MCF 10A (cell line): ENCODE measurements at regions not wholly inside any gene's neighbourhood (a gene's known extent, or its start where the extent isn't known, plus 50 kb on each side); places are given as distances from the start of the nearest gene placed in this dataset.

ENCODE experiments used
- BruUV-seq: library from RNA; stranded (reverse); fragments of 400-500 nt; replicated peaks from 2 replicates; lab custom pipeline; 2021; lab: Mats Ljungman, UMichigan
- CTCF ChIA-PET: fragments of 300-600 bp; sonication (Branson Sonifier 250); formaldehyde crosslinking; extraction: SDS; loops from one replicate; lab custom pipeline; 2021; ENCODE audit warnings: antibody characterized with exemption, inconsistent platforms; lab: Yijun Ruan, JAX
- POLR2A ChIA-PET: fragments of 300-600, 350-650 bp; sonication (Branson Sonifier 250); formaldehyde crosslinking; extraction: SDS; loops from one replicate; lab custom pipeline; 2020; ENCODE audit warnings: antibody characterized with exemption, inconsistent platforms; lab: Yijun Ruan, JAX
- DNase-seq: peaks from one replicate; pipeline ENCODE4 v3.0.0-alpha.2; 2018; ENCODE audit not compliant: unreplicated experiment
- H3K27ac Mint-ChIP-seq: one replicate; pipeline ENCODE4 v1.8.0; 2022; ENCODE audit warnings: mild to moderate bottlenecking, low read depth, mixed read lengths; ENCODE audit not compliant: unreplicated experiment
- H3K27me3 Mint-ChIP-seq: one replicate; pipeline ENCODE4 v1.8.0; 2022; ENCODE audit warnings: mixed read lengths; ENCODE audit not compliant: insufficient read depth, unreplicated experiment
- H3K36me3 Mint-ChIP-seq: one replicate; pipeline ENCODE4 v1.8.0; 2022; ENCODE audit warnings: mild to moderate bottlenecking, moderate library complexity, mixed read lengths; ENCODE audit not compliant: insufficient read depth, unreplicated experiment
- H3K4me1 Mint-ChIP-seq: one replicate; pipeline ENCODE4 v1.8.0; 2022; ENCODE audit warnings: mixed read lengths; ENCODE audit not compliant: insufficient read depth, unreplicated experiment
- H3K4me3 Mint-ChIP-seq: one replicate; pipeline ENCODE4 v1.8.0; 2022; ENCODE audit warnings: mild to moderate bottlenecking, moderate library complexity, mixed read lengths; ENCODE audit not compliant: unreplicated experiment
- H3K9me3 Mint-ChIP-seq: one replicate; pipeline ENCODE4 v1.8.0; 2022; ENCODE audit warnings: mixed read lengths; ENCODE audit not compliant: unreplicated experiment
- CTCF ChIP-seq: fragments of 200-600 bp; IDR thresholded peaks from one replicate; pipeline ENCODE4 v1.8.0; 2022; ENCODE audit warnings: antibody characterized with exemption, mild to moderate bottlenecking; ENCODE audit not compliant: unreplicated experiment
- intact Hi-C: fragments of 100-400 bp; cut with micrococcal nuclease; formaldehyde crosslinking; loops from 2 replicates; pipeline ENCODE4 v1.14.1; 2022

- POLR2A ChIA-PET = no interaction called here
- Mint-ChIP-seq H3K9me3 (no peaks in the 10 kb centered on the region), H3K27ac (no peak overlapping the region), H3K27me3 (no peaks in the 10 kb centered on the region), H3K36me3 (no peaks in the 10 kb centered on the region), H3K4me1 (no peaks in the 10 kb centered on the region), H3K4me3 (no peak overlapping the region)
- CTCF ChIA-PET = no interaction called here
- no peak for TF ChIP-seq CTCF
- intact Hi-C loops = no loop called here
- BruUV-seq = no TSS peak
- no peak for DNase-seq
These were observed 54.0 kb upstream of the TWIST2 start for GRCh38 chr2:238793801-238794449.

- no peak for DNase-seq
- no peak overlapping the region for H3K27ac Mint-ChIP-seq
- no peaks in the 10 kb centered on the region for H3K4me1 Mint-ChIP-seq
- no TSS peak for BruUV-seq
- no peaks in the 10 kb centered on the region for H3K9me3 Mint-ChIP-seq
- intact Hi-C loops = no loop called here
- ChIA-PET CTCF (interaction anchor here (0.6 to 1.1 kb wide), 4 partner anchors 11 to 153 kb away, joined by 3 to 7 read pairs (median 3); no protein-coding TSS in a partner anchor), POLR2A (no interaction called here)
- TF ChIP-seq CTCF = no peak
- no peaks in the 10 kb centered on the region for H3K36me3 Mint-ChIP-seq
- no peaks in the 10 kb centered on the region for H3K27me3 Mint-ChIP-seq
- H3K4me3 Mint-ChIP-seq = no peak overlapping the region
These were observed 51.5 kb upstream of the TWIST2 start for GRCh38 chr2:238796223-238796885.

GRCh38 chr2:238797537-238797936, 50.3 kb upstream of the TWIST2 start:
- Mint-ChIP-seq H3K27ac (no peak overlapping the region), H3K4me3 (no peak overlapping the region), H3K27me3 (no peaks in the 10 kb centered on the region), H3K4me1 (peaks cover 9% of the 10 kb centered on the region), H3K36me3 (no peaks in the 10 kb centered on the region), H3K9me3 (no peaks in the 10 kb centered on the region)
- intact Hi-C loops = no loop called here
- BruUV-seq = no TSS peak
- ChIA-PET POLR2A (no interaction called here), CTCF (interaction anchor here (0.6 to 1.2 kb wide), 3 partner anchors 8 to 224 kb away, joined by 3 read pairs; no protein-coding TSS in a partner anchor)
- DNase-seq = no peak
- TF ChIP-seq CTCF = no peak
